ENCODE measurements at regions not wholly inside any gene's neighbourhood (a gene's known extent, or its start where the extent isn't known, plus 50 kb on each side); places are given as distances from the start of the nearest gene placed in this dataset.
A peak's percentile ranks its signal among the peaks of the same experiment; 100 is the strongest.

GRCh38 chr4:54517781-54518444 lies 139.8 kb upstream of the KIT start:
- DNase-seq (ENCODE audit: low read depth), result no peak
- no peak overlapping the region for H3K4me3 ChIP-seq (ENCODE audit: low read depth, low read length)
- in situ Hi-C loops (cut with HindIII; ENCODE audit: low sequenced_read_pairs), result no loop called here
- no peak for TF ChIP-seq CTCF (IDR thresholded peaks at IDR 0.05; ENCODE audit: low read depth, low read length, missing control alignments)

GRCh38 chr4:54525602-54526001 lies 132.2 kb upstream of the KIT start:
- H3K4me3 ChIP-seq (ENCODE audit: low read depth, low read length), result no peak overlapping the region
- TF ChIP-seq CTCF (IDR thresholded peaks at IDR 0.05; ENCODE audit: low read depth, low read length, missing control alignments), result no peak
- in situ Hi-C loops (cut with HindIII; ENCODE audit: low sequenced_read_pairs), result no loop called here
- peak; percentile 66 for DNase-seq (ENCODE audit: low read depth)

GRCh38 chr4:54526560-54526959 lies 131.2 kb upstream of the KIT start:
- no peak for TF ChIP-seq CTCF (IDR thresholded peaks at IDR 0.05; ENCODE audit: low read depth, low read length, missing control alignments)
- no peak for DNase-seq (ENCODE audit: low read depth)
- no peak overlapping the region for H3K4me3 ChIP-seq (ENCODE audit: low read depth, low read length)
- in situ Hi-C loops (cut with HindIII; ENCODE audit: low sequenced_read_pairs), result no loop called here

GRCh38 chr4:54527532-54527931 lies 130.2 kb upstream of the KIT start:
- no peak for DNase-seq (ENCODE audit: low read depth)
- in situ Hi-C loops (cut with HindIII; ENCODE audit: low sequenced_read_pairs), result no loop called here
- H3K4me3 ChIP-seq (ENCODE audit: low read depth, low read length), result no peak overlapping the region
- TF ChIP-seq CTCF (IDR thresholded peaks at IDR 0.05; ENCODE audit: low read depth, low read length, missing control alignments), result no peak

GRCh38 chr4:54539500-54540029 lies 118.2 kb upstream of the KIT start:
- H3K4me3 ChIP-seq (ENCODE audit: low read depth, low read length), result peak overlapping the region; percentile 39
- in situ Hi-C loops (cut with HindIII; ENCODE audit: low sequenced_read_pairs), result no loop called here
- no peak for TF ChIP-seq CTCF (IDR thresholded peaks at IDR 0.05; ENCODE audit: low read depth, low read length, missing control alignments)
- no peak for DNase-seq (ENCODE audit: low read depth)

GRCh38 chr4:54540931-54541330 lies 116.8 kb upstream of the KIT start:
- H3K4me3 ChIP-seq (ENCODE audit: low read depth, low read length), result no peak overlapping the region
- in situ Hi-C loops (cut with HindIII; ENCODE audit: low sequenced_read_pairs), result no loop called here
- no peak for TF ChIP-seq CTCF (IDR thresholded peaks at IDR 0.05; ENCODE audit: low read depth, low read length, missing control alignments)
- no peak for DNase-seq (ENCODE audit: low read depth)
